HepG2 (cell line): ENCODE measurements at regions not wholly inside any gene's neighbourhood (a gene's known extent, or its start where the extent isn't known, plus 50 kb on each side); places are given as distances from the start of the nearest gene placed in this dataset.

ENCODE experiments used
- ATAC-seq: fragments of 200-7000 bp; cut with Tn5 transposase; 3 replicates; pipeline ENCODE4 v1.9.1; 2020; ENCODE audit warnings: mild to moderate bottlenecking, moderate library complexity
- BruUV-seq: library from RNA; stranded (reverse); fragments of 400-500 nt; replicated peaks from 2 replicates; lab custom pipeline; 2021; lab: Mats Ljungman, UMichigan
- CTCF ChIA-PET: fragments of 300-600 bp; formaldehyde crosslinking; extraction: SDS; loops from one replicate; lab custom pipeline; 2021; ENCODE audit warnings: low total read pairs, inconsistent platforms, low intra/inter-chr PET ratio; lab: Yijun Ruan, JAX
- POLR2A ChIA-PET: fragments of 350-600 bp; sonication (Branson Sonifier 250); formaldehyde crosslinking; loops from one replicate; lab custom pipeline; 2020; ENCODE audit warnings: antibody characterized with exemption, inconsistent platforms; lab: Yijun Ruan, JAX
- DNase-seq: peaks from one replicate; pipeline ENCODE4 v3.0.0-alpha.2; 2015; ENCODE audit warnings: low spot score
- FAIRE-seq: peaks from 3 replicates; lab custom pipeline; 2011; peaks lifted over from hg19 to GRCh38; lab: Jason Lieb, UNC
- H2AFZ ChIP-seq: one replicate; pipeline ENCODE4 v1.6.1; 2011; ENCODE audit warnings: low read length, inconsistent platforms
- H3K27ac ChIP-seq: fragments of 300-600 bp; 3 replicates; pipeline ENCODE4 v1.8.0; 2011; ENCODE audit warnings: mixed run types, mild to moderate bottlenecking, mixed read lengths, low read length, inconsistent platforms; ENCODE audit not compliant: insufficient read depth; ENCODE audit errors: extremely low read length
- H3K27me3 ChIP-seq, 2 experiments: fragments of 200-600 bp in 1 of 2; 2 replicates in 1 of 2; 3 replicates in 1 of 2; pipeline versions ENCODE4 v1.6.0 to v1.8.0; 2011; ENCODE audit warnings: low read length in 2 of 2, mild to moderate bottlenecking in 2 of 2, moderate library complexity in 2 of 2, inconsistent platforms in 1 of 2; ENCODE audit not compliant: insufficient read depth in 2 of 2, control insufficient read depth in 1 of 2
- H3K36me3 ChIP-seq, 2 experiments: fragments of 200-600 bp in 1 of 2; replicated peaks in 1 of 2; 2 replicates in 1 of 2; 3 replicates in 1 of 2; pipeline versions ENCODE4 v1.5.1 to v1.8.0; 2011; ENCODE audit warnings: low read length in 2 of 2, inconsistent platforms in 1 of 2; ENCODE audit not compliant: insufficient read depth in 2 of 2, control insufficient read depth in 1 of 2
- H3K4me1 ChIP-seq: 2 replicates; pipeline ENCODE4 v1.5.1; 2012; ENCODE audit warnings: low read length, inconsistent platforms; ENCODE audit not compliant: insufficient read depth
- H3K4me2 ChIP-seq: 2 replicates; pipeline ENCODE4 v1.6.0; 2011; ENCODE audit warnings: low read depth, low read length, inconsistent platforms
- H3K4me3 ChIP-seq, 3 experiments: fragments of 200-600 bp in 1 of 3; sonication (generic), shearing (Covaris generic) in 1 of 3; replicated peaks in 1 of 3; 2 replicates each; pipeline ENCODE4 v1.5.1; 2011 to 2016; ENCODE audit warnings: low read length in 3 of 3, inconsistent platforms in 2 of 3, low read depth in 2 of 3, mild to moderate bottlenecking in 2 of 3, control low read depth in 1 of 3, mixed read lengths in 1 of 3; ENCODE audit not compliant: insufficient read depth in 1 of 3
- H3K79me2 ChIP-seq: one replicate; pipeline ENCODE4 v1.6.1; 2011; ENCODE audit warnings: low read length, inconsistent platforms; ENCODE audit not compliant: insufficient read depth
- H3K9ac ChIP-seq: 2 replicates; pipeline ENCODE4 v1.6.0; 2011; ENCODE audit warnings: mild to moderate bottlenecking, low read depth, low read length, inconsistent platforms; ENCODE audit not compliant: insufficient read depth
- H3K9me3 ChIP-seq: 2 replicates; pipeline ENCODE4 v1.5.1; 2012; ENCODE audit warnings: mild to moderate bottlenecking, low read length
- H4K20me1 ChIP-seq: 2 replicates; pipeline ENCODE4 v1.6.0; 2011; ENCODE audit warnings: inconsistent platforms, mild to moderate bottlenecking, low read length, moderate library complexity; ENCODE audit not compliant: insufficient read depth
- KMT2B ChIP-seq: IDR thresholded peaks from 2 replicates; pipeline ENCODE4 v1.6.1; 2016; ENCODE audit warnings: missing genetic modification reagents, missing compliant biosample characterization
- PAX8 ChIP-seq: sonication (generic); formaldehyde crosslinking; IDR thresholded peaks from 2 replicates; pipeline ENCODE4 v1.8.0; 2022; ENCODE audit warnings: mild to moderate bottlenecking, missing genetic modification reagents, borderline replicate concordance
- SRY ChIP-seq: sonication (generic); formaldehyde crosslinking; IDR thresholded peaks from 2 replicates; pipeline ENCODE4 v1.8.0; 2022; ENCODE audit warnings: mild to moderate bottlenecking, missing genetic modification reagents
- THYN1 ChIP-seq: sonication (generic); formaldehyde crosslinking; IDR thresholded peaks from 2 replicates; pipeline ENCODE4 v1.8.1; 2023; ENCODE audit warnings: low read depth, mild to moderate bottlenecking, moderate library complexity, missing genetic modification reagents, borderline replicate concordance
- in situ Hi-C: cut with HindIII; loops from 2 replicates; pipeline ENCODE4 v1.10.0; 2017; ENCODE audit warnings: low pct_unique_long_range_greater_than_20kb; ENCODE audit not compliant: extremely low pct_ligation_motif_present
- intact Hi-C: fragments of 100-400 bp; cut with micrococcal nuclease; formaldehyde crosslinking; loops from one replicate; pipeline ENCODE4 v1.10.0; 2022; ENCODE audit not compliant: unreplicated experiment
- TF ChIP-seq, protein P1 (sequence below): sonication (generic); formaldehyde crosslinking; IDR thresholded peaks from 2 replicates; pipeline ENCODE4 v1.4.0; 2020; ENCODE audit warnings: mild to moderate bottlenecking, missing genetic modification reagents
- TF ChIP-seq, protein P2 (sequence below): sonication (generic); formaldehyde crosslinking; IDR thresholded peaks from one replicate; pipeline ENCODE4 v1.5.1; 2020; ENCODE audit warnings: mild to moderate bottlenecking, missing genetic modification reagents; ENCODE audit errors: not compliant biosample characterization
- TF ChIP-seq, protein P3 (sequence below): sonication (generic); formaldehyde crosslinking; IDR thresholded peaks from 2 replicates; pipeline ENCODE4 v1.4.0; 2020; ENCODE audit warnings: missing genetic modification reagents; ENCODE audit errors: not compliant biosample characterization

DNA sequence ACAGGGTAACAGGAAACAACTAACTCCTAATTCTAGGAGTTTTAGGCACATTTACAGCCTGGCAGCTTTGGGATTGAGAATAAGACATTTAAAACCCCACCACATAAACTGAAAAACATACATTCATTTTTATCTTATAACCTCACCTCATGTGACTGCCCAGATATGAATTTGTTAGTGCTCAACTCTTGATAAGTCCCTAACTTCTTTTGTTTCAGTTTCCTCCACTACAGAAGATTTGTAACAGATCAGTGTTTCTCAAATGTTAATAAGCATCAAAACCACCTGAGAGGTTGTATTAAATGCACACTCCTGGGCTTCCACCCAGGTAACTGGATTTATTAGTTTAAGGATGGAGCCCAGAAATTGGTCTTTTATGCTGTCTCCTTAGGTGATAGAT is 190.1 kb upstream of the ARID1B start:
- TF ChIP-seq, protein P1, sequence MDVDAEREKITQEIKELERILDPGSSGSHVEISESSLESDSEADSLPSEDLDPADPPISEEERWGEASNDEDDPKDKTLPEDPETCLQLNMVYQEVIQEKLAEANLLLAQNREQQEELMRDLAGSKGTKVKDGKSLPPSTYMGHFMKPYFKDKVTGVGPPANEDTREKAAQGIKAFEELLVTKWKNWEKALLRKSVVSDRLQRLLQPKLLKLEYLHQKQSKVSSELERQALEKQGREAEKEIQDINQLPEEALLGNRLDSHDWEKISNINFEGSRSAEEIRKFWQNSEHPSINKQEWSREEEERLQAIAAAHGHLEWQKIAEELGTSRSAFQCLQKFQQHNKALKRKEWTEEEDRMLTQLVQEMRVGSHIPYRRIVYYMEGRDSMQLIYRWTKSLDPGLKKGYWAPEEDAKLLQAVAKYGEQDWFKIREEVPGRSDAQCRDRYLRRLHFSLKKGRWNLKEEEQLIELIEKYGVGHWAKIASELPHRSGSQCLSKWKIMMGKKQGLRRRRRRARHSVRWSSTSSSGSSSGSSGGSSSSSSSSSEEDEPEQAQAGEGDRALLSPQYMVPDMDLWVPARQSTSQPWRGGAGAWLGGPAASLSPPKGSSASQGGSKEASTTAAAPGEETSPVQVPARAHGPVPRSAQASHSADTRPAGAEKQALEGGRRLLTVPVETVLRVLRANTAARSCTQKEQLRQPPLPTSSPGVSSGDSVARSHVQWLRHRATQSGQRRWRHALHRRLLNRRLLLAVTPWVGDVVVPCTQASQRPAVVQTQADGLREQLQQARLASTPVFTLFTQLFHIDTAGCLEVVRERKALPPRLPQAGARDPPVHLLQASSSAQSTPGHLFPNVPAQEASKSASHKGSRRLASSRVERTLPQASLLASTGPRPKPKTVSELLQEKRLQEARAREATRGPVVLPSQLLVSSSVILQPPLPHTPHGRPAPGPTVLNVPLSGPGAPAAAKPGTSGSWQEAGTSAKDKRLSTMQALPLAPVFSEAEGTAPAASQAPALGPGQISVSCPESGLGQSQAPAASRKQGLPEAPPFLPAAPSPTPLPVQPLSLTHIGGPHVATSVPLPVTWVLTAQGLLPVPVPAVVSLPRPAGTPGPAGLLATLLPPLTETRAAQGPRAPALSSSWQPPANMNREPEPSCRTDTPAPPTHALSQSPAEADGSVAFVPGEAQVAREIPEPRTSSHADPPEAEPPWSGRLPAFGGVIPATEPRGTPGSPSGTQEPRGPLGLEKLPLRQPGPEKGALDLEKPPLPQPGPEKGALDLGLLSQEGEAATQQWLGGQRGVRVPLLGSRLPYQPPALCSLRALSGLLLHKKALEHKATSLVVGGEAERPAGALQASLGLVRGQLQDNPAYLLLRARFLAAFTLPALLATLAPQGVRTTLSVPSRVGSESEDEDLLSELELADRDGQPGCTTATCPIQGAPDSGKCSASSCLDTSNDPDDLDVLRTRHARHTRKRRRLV (CRISPR knock-in tag) = no peak
- TF ChIP-seq, protein P2, sequence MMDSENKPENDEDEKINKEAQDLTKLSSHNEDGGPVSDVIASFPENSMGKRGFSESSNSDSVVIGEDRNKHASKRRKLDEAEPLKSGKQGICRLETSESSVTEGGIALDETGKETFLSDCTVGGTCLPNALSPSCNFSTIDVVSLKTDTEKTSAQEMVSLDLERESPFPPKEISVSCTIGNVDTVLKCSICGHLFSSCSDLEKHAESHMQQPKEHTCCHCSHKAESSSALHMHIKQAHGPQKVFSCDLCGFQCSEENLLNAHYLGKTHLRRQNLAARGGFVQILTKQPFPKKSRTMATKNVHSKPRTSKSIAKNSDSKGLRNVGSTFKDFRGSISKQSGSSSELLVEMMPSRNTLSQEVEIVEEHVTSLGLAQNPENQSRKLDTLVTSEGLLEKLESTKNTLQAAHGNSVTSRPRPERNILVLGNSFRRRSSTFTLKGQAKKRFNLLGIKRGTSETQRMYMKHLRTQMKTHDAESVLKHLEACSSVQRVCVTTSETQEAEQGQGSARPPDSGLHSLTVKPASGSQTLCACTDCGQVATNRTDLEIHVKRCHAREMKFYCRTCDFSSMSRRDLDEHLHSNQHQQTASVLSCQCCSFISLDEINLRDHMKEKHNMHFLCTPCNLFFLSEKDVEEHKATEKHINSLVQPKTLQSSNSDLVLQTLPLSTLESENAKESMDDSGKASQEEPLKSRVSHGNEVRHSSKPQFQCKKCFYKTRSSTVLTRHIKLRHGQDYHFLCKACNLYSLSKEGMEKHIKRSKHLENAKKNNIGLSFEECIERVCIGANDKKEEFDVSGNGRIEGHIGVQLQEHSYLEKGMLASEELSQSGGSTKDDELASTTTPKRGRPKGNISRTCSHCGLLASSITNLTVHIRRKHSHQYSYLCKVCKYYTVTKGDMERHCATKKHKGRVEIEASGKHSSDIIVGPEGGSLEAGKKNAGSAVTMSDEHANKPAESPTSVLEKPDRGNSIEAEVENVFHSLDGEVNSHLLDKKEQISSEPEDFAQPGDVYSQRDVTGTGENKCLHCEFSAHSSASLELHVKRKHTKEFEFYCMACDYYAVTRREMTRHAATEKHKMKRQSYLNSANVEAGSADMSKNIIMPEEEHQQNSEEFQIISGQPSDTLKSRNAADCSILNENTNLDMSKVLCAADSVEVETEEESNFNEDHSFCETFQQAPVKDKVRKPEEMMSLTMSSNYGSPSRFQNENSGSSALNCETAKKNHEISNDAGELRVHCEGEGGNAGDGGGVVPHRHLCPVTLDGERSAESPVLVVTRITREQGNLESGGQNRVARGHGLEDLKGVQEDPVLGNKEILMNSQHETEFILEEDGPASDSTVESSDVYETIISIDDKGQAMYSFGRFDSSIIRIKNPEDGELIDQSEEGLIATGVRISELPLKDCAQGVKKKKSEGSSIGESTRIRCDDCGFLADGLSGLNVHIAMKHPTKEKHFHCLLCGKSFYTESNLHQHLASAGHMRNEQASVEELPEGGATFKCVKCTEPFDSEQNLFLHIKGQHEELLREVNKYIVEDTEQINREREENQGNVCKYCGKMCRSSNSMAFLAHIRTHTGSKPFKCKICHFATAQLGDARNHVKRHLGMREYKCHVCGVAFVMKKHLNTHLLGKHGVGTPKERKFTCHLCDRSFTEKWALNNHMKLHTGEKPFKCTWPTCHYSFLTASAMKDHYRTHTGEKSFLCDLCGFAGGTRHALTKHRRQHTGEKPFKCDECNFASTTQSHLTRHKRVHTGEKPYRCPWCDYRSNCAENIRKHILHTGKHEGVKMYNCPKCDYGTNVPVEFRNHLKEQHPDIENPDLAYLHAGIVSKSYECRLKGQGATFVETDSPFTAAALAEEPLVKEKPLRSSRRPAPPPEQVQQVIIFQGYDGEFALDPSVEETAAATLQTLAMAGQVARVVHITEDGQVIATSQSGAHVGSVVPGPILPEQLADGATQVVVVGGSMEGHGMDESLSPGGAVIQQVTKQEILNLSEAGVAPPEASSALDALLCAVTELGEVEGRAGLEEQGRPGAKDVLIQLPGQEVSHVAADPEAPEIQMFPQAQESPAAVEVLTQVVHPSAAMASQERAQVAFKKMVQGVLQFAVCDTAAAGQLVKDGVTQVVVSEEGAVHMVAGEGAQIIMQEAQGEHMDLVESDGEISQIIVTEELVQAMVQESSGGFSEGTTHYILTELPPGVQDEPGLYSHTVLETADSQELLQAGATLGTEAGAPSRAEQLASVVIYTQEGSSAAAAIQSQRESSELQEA = no peak
- TF ChIP-seq SRY (CRISPR knock-in tag) (no peak), THYN1 (CRISPR knock-in tag) (no peak), PAX8 (CRISPR knock-in tag) (no peak), KMT2B (CRISPR knock-in tag) (no peak)
- TF ChIP-seq, protein P3, sequence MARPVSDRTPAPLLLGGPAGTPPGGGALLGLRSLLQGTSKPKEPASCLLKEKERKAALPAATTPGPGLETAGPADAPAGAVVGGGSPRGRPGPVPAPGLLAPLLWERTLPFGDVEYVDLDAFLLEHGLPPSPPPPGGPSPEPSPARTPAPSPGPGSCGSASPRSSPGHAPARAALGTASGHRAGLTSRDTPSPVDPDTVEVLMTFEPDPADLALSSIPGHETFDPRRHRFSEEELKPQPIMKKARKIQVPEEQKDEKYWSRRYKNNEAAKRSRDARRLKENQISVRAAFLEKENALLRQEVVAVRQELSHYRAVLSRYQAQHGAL (CRISPR knock-in tag) = no peak
- CTCF ChIA-PET = no interaction called here

More for the DNA sequence above, 190.1 kb upstream of the ARID1B start:
- in situ Hi-C loops = no loop called here
- DNase-seq (no peak), FAIRE-seq (no peak), ATAC-seq (no peak)
- intact Hi-C loops = no loop called here
- Histone ChIP-seq H3K9me3 (no peaks in the 10 kb centered on the region), H3K27me3 (0 out of 5 replicates have a peak, but pooled peaks cover 0 to 5% of the 10 kb centered on the region in 2 experiments), H4K20me1 (no peaks in the 10 kb centered on the region), H3K4me2 (no peak overlapping the region), H3K36me3 (no peaks in the 10 kb centered on the region), H3K9ac (no peak overlapping the region), H3K4me3 (no peak overlapping the region), H2AFZ (no peak overlapping the region), H3K27ac (no peak overlapping the region), H3K4me1 (no peaks in the 10 kb centered on the region), H3K79me2 (no peaks in the 10 kb centered on the region)
- no TSS peak for BruUV-seq
- POLR2A ChIA-PET = no interaction called here
